ENCODE measurements at regions not wholly inside any gene's neighbourhood (a gene's known extent, or its start where the extent isn't known, plus 50 kb on each side); places are given as distances from the start of the nearest gene placed in this dataset.
"Not testable (repeated sequence)": the region's sequence is repeated elsewhere in the genome, so short reads cannot be mapped to it uniquely, and the experiment has no call there.

DNA sequence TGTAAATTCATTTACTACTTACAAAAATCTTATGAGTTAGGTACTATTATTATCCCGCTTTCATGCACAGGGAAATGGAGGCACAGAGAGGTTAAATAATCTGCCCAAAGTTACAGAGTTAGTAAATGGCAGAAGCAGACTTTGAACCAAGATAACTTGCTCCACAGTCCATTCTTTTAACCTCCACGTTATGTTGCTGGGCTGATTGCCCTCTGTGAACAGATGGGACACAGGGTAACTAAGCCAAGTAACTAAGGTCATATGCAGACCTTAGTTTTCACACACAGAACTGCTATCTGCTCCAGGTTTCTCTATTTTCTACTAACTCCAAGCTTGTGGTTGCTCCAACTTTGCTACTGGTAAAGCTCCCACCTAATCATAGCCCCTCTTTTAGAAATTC is 147.1 kb upstream of the IFNG-AS1 start:
- no peak for DNase-seq (ENCODE audit: low read depth)

DNA sequence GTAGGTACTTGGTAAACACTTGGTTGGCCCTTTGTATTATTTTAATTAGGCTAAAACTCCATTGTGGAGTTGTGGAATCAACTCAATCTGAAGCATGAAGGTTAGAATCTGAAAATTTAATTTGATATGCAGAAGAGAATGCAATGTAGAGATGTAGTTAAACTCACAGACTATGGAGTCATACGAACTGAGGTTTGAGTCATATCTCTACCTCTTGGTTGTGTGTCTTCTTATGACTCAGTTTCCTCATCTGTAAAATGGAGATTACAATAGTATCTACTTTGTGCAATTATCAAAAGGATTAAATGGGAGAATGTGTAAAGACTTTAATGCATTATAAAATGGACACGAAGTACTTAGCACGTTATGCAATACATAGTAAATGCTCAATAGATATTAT is 146.0 kb upstream of the IFNG-AS1 start:
- DNase-seq (ENCODE audit: low read depth), result no peak

DNA sequence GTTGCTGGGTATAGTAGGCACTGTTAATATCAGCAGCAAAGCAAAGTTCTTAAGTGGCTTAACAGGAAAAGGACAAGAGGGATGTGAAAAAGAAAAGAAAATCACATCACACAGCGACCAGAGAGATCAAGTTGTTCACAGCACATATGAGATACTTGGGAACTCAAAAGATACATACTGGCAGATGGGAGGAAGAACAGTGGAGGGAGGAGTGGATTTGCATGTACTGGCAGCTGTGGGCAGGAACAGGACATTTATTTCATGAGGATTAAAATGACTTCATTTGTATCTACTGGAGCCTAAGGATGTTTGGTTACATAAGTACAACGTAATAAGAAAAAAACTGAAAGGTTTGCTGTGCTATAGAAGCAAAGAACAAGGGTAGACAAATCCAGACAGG is 136.5 kb upstream of the IFNG-AS1 start:
- DNase-seq (ENCODE audit: low read depth), result no peak

DNA sequence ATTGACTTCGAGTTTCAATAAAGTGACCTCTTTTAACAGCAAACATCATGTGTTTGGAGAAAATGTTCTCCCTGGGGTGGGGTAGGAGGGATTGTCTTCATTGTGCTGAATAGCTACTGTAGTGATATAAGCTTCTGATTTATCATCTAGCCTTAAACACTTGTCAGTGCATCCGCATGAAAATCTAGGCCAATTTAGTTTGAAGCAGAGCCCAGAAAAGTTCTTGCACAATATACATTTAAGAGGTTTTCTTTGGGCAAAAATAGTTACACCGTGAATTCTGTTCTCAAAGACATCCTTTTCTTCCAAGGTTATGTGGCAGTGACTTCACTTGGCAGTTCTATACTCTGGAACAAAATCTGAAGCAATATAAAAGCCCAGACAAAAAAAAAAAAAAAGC is 136.0 kb upstream of the IFNG-AS1 start:
- DNase-seq (ENCODE audit: low read depth), result no peak

DNA sequence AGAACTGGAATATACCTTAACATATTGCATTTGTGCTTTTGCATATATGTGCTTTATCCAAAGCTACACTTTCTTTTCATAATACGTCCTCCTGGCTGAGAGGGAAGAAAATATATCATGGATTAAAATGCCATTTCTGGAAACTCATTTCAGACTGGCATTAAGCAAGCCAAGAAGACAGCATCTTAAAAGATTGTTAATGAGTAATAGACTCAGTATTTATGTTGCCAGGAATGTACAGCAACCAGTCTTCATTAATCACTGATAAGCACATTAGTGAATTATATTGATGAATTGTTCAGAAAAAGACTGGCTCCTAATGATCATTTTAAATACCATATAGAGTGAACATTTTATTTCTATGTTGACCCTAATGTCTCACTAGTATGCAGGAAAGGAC is 134.9 kb upstream of the IFNG-AS1 start:
- DNase-seq (ENCODE audit: low read depth), result no peak

DNA sequence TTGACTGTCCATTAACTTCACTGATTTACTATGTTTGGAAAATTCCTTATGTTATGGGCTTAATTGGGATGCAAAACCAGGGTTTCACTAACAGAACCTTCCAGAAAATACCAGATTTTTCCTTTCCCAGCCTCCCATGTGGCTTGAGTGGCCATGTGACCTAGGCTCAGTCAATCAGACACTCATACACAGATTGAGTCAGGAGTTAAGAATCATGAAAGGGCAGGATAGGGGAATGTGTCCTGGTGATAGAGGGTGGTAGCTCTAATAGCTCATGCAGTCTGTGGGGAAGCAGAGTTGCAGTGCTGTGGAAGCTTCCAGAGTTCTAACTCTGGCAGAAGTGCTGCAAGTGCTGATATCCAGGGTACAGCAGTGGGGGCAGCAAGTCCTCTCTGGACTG is 134.1 kb upstream of the IFNG-AS1 start:
- DNase-seq (ENCODE audit: low read depth), result no peak

DNA sequence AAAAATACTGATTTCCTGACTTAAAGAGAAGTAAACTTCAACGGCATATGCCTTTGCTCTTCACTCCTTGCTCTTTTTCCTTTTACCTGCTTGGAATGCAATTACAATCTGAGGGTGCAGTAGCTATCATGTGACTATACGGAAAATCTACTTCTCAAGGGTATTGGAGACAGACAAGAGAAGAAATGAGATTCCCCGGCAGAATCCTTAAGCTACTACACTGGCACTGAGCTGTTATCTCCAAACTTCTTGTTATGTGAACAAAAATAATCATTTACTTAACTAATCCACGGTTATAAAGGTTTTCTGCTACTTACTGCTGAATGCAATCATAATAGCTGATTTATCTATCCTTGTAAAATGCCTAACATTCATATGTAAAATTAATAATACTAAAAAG is 118.0 kb upstream of the IFNG-AS1 start:
- DNase-seq (ENCODE audit: low read depth), result no peak

DNA sequence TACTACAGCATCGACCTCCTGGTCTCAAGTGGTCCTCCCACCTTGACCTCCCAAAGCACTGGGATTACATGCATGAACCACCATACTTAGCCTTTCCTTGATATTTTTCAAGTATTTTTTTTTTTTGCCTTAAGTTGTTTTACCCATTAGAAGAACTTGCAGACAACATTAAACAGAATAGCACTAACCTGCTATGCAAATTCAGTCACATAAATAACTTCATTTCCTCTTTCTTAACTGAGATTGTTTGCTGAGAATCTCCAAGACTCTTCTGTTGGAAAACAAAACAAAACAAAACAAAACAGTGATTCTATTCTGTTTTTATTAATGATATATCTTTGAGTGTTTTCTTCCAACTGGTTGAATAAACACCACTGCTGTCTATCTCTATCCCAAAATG is 115.9 kb upstream of the IFNG-AS1 start:
- no peak for DNase-seq (ENCODE audit: low read depth)

DNA sequence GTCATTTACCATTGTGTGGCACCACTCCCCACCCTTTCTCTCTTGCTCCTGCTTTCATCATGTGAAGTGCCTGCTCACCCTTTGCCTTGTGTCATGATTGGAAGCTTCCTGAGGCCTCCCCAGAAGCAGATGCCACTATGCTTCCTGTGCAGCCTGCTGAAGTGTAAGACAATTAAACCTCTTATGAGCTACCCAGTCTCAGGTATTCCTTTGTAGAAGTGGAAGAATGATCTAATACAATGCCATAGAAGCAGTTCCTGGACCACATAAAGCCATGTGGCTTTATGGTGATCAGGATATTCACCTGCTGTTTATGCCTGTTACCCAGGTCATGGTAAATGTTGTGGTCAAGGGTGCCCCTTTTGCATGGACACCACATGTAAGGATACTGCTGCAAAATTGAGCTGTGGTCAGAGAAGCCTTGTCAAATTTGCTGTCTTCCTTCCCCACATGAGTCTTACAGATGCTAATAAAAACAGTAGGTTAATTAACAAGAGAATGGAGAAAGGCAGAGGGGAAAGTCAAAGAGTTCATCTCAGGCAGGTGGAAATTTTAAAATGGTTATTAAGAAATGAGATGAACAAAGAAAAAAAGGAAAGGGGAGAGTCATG is 112.8 kb upstream of the IFNG-AS1 start:
- DNase-seq (ENCODE audit: low read depth), result no peak

DNA sequence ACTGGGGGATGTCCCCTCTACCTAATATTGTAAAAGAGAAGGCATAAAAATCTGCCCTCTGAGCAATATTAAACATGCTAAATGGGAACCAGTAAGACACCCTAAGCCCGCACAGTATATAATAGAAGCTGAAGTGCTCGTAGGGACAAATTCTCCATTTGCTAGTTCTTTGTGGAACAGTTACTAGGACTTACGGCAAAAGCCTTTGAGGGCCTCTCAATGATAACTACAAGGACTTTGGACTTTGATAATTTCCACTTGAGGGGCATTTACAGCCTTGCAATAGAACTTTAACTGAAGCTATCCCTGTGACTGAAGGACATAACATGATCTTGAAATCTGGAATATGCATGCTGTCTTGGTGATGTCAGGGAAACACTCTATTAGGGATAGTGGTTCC is 111.5 kb upstream of the IFNG-AS1 start:
- DNase-seq (ENCODE audit: low read depth), result no peak

DNA sequence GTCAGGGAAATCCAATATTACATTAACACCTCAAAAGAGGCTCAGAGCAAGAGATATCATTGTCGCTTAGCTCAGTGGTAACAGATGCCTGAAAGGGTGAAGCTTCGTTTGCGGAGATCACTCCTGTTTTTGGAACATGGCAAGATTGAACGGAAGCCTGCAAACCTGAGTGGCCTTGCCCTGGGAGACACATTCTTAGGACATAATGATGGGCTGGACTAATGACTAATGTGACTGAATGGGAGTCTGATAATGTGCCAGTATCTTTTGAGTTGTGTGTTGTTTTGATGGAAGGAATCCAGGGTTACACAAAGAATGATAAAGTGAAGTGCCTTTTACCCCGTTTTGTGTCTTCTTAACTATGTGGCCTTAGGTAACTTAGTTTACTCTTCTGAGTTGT is 109.3 kb upstream of the IFNG-AS1 start:
- no peak for DNase-seq (ENCODE audit: low read depth)

DNA sequence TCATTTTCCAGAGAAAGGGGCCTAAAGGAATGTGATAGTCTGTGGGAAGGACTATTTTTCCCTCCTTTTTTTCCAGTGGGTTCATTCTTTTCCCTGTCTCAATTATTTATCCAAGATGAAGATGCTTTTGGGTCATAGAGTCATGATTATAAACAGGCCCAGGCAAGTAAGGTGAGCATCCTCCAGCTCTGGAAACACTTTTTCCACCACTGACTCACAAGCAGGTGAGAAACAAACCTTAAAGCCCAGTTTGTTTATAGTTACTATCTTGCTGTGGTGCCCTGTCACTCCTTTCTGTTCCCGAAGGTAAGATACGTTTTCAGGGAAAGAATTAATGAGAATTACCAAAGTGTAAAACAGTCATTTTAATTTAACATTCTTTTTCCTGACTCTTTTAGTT is 107.7 kb upstream of the IFNG-AS1 start:
- no peak for DNase-seq (ENCODE audit: low read depth)

DNA sequence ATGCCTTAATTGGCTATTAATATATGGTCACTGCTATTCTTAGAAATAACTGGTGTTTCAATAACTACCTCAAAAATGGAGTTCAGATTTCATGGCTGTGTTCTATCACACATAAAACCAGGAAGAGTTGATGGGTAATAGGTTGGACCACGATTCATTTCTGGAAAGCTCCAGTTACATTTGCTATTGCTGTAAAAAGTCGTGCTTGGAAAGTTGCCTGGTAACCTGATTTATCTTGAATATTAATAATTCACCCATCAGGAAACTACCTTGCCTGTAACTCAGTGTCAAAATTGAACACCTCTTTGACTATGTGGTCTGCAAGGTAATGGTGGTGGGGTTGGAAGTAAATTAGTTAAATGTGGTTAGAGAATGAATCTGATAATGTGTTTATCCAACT is 104.7 kb upstream of the IFNG-AS1 start:
- DNase-seq (ENCODE audit: low read depth), result no peak

DNA sequence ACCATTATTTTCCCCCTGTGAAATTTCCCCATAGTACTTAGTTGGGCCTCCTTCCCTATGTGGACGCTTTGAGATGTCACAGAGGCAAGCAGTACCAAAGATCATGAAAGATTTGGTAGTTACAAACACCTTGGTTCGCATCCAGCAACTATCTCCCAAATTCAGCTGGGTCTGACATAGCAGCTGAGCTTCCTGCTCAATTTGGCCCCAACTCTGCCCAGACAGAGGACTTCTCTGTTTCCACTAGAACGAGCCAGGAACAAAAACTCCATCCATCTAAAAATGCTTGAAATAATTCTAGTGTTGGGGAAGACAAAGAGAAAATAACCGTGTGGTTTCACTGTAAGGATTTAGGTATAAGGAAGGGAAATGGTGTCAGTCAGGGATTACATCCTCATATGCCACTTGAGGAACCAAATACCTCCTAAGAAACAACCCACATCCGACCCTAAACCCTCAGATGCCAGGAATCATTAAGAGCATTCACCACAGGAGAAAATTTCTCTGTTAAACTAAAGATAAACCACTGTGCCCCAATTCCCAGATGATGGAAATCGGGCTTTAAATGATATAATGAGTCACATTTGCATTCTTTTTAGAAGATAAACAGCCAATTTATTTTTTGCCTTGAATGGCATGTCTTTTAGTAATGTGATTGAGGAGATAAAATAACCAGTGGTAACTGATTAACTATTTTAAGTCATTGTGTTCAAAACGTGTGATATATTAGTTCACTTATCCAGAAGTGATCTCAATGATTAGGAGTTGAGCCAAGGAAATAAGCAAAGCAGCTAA is 103.7 kb upstream of the IFNG-AS1 start:
- DNase-seq (ENCODE audit: low read depth), result no peak

DNA sequence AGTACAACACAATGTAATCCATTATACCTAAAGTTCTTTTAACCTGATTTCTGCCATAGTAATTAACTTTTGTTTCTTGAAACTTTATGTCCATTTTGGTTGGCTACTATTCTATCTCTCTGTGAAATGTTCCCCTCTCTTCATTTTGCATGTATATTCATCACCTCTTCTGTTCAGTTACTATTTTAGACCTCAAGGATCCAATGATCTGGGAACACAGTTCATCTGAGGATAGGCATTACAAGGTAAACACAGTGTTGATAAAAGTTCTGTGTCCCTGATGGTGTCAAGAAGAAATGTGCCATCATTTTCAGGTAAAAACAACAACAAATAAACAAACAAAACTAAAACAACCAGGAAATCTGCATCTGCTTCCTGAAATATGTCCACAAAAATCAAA is 102.2 kb upstream of the IFNG-AS1 start:
- DNase-seq (ENCODE audit: low read depth), result no peak

DNA sequence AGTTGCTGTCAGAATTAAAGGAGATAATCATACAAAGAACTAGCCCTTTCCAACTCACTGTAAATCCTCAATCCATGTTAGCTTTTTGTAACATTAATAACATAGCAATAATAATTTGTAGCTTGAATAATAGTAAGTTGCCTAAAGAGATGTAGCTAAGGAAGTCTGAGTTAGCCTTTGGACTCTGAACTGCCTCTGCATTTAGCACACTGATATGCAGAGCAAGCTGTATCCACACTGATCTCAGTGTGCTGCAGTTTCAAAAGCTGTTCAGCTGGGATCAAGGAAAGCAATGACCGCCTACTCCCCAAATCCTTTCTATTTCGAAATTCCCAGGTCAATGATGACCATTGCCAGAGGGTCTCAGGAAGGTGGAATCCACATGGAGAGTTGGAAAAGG is 99.3 kb upstream of the IFNG-AS1 start:
- no peak for DNase-seq (ENCODE audit: low read depth)

DNA sequence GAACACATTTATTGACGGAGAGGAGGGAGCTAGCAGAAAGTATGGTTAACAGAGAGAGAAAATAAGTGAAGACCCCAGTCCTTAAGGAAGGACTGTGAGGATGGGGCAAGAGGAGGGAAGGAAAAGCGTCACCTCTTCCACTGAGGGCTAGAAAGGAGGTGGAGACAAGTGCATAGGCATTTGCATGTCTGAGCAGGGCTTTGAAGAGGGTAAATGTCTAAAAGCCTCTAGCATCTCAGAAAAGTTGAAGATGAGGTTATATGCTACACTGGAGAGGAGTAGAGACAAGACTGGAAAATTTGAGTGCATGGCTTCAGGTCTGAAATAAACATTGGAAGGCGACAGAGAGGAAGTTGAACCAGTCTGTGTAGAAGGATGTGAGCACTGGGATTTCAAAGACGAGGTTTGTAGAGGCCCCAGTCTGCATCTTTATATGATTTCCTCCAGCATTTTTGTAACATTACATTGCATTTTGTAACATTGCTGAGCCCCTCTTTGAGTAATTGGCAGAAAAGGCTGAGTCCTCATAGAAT is 98.5 kb upstream of the IFNG-AS1 start:
- no peak for DNase-seq (ENCODE audit: low read depth)

DNA sequence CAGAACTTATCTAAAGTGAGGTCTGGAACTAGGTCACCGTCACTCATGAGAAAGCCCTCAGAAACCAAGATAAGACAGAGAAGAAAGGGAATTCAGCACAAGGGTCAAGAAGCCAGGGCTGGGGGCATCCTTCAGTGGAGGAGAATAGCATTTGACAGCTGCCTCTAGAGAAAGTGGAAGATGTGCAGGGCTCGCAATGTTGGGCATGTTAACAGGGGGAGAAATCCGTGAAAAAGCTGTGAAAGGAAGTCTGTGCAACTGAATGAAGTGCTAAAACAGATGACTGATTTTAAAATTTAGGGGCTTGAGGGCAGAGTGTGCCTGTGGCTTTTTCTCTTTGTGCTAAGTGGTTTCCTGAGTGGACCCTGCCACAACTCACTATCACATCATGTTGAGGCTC is 97.7 kb upstream of the IFNG-AS1 start:
- no peak for DNase-seq (ENCODE audit: low read depth)

DNA sequence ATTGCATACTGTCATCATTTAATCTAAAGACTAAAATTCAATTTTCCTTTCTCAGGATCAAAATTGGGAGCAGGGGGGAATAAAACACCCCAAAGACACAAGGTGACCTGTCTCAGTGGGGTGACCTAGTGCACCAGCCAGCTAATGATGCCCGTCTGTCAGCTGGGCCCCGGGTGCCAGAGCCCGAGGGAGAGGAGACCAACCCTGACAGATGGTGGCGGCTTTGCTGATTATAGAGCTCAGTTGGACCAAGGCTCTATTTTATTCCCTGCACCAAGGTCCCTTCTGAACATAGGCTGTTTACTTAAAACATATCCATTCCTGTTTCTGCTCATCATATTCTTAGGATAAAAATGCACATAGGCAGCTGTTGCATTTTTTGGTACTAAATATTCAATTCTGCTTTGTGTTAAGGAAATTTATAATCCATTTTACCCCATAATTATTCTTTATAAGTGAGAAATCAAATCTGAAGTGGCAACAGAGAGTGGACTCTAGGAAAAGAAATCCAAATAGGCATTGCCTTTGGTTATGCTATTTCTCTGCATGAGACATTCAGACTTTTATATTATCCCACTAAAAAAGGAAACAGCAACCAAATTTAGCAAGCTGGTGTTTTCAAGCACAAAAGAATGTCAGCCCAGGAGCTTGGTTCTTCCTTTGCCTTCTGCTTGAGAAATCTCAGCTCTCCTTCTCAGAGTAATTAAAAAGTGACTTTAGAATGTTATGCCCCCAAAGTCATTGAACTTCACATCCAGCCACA is 96.8 kb upstream of the IFNG-AS1 start:
- no peak for DNase-seq (ENCODE audit: low read depth)

DNA sequence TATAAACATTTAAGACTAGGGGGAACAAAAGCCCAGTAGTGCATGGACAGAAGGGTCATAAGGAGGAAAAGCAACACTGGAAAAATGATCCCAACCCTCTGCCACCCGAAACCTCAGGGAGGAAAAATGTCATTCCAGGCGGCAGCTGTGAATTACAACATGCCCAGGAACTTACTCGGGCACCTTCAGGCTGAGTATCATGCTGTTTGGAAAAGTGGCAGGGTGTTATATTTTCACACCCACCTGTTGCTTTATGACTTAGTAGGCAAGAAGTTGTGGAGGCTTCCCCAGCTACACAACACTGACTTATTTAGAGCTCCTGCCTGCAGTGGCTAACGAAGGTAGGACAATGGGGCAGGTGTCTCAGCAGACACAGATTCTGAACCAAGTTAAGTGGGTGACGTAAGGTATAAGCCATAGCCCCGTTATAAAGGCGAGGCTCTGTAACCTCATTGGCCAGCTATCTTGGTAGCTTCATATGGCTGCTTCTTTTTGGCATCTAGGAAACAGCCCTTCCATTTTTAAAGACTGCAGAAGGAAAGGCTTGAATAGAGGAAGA is 96.1 kb upstream of the IFNG-AS1 start:
- no peak for DNase-seq (ENCODE audit: low read depth)

DNA sequence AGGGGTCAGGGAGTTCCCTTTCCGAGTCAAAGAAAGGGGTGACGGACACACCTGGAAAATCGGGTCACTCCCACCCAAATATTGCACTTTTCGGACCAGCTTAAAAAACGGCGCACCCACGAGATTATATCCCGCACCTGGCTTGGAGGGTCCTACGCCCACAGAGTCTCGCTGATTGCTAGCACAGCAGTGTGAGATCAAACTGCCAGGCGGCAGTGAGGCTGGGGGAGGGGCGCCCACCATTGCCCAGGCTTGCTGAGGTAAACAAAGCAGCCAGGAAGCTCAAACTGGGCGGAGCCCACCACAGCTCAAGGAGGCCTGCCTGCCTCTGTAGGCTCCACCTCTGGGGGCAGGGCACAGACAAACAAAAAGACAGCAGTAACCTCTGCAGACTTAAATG is 88.8 kb upstream of the IFNG-AS1 start:
- not testable (repeated sequence) for DNase-seq (ENCODE audit: low read depth)

DNA sequence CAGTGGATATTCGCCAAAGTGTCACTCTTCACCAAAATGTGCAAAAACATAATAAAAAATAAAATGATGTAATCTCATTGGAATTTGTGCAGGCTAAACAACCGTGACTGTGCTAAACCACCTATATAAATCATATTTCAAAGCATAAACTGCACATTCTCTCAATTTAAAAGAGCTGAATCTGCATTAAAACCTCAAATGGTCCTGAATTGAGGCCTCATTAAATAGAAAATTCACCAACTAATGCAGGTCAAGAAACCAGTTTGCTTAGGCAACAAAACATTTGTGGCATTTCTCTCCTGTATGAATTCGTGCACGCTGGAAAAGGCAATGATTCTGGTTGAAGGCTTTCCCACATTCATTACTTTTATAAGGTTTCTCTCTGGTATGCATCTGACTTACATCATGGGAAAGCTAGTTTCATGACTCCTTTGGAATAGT is 80.1 kb upstream of the IFNG-AS1 start:
- DNase-seq (ENCODE audit: low read depth), result no peak

DNA sequence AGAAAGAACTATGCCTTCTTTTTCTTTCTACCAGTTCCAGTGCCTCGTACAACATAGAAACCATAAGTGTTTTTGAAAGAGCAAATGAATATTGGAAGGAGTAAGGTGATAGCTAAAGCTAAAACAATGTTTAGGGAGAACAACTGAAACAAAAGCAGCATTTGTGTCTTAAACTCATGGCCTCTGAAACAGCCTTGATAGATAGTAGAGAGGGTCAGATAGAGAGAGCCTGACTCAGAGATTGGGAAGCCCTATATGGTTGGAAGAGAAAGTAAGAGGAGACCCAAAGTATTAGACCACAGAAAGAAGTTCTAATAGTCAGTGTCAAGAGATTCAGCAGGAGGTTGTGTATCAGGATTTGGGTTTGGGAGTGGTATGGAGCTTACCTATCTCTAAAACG is 79.6 kb upstream of the IFNG-AS1 start:
- no peak for DNase-seq (ENCODE audit: low read depth)
